ENCODE measurements at regions not wholly inside any gene's neighbourhood (a gene's known extent, or its start where the extent isn't known, plus 50 kb on each side); places are given as distances from the start of the nearest gene placed in this dataset.
A peak's percentile ranks its signal among the peaks of the same experiment; 100 is the strongest.

- peak; percentile 93 for ATAC-seq
- Histone ChIP-seq H2AFZ (ENCODE audit: low read length) (no peak overlapping the region), H4K20me1 (ENCODE audit: insufficient read depth, low read length) (no peaks in the 10 kb centered on the region), H3K36me3 (replicated peaks in 1 of 2; ENCODE audit: control insufficient read depth in 1 of 2, insufficient read depth in 2 of 2, low read length in 2 of 2) (no peaks in the 10 kb centered on the region), H3K79me2 (ENCODE audit: insufficient read depth, low read length) (no peaks in the 10 kb centered on the region), H3K4me3 (replicated peaks in 1 of 3; ENCODE audit: insufficient read depth in 1 of 3, low read depth in 2 of 3, low read length in 3 of 3) (peak overlapping the region; percentile 17 to 46 (median 35); a peak in 5 of 6 replicates), H3K9me3 (ENCODE audit: low read length) (no peaks in the 10 kb centered on the region), H3K4me1 (ENCODE audit: insufficient read depth, low read length) (peaks cover 65% of the 10 kb centered on the region), H3K27me3 (ENCODE audit: control insufficient read depth in 1 of 2, insufficient read depth in 2 of 2, low read length in 2 of 2) (no peaks in the 10 kb centered on the region), H3K9ac (ENCODE audit: insufficient read depth, low read depth, low read length) (peak overlapping the region; percentile 54), H3K4me2 (ENCODE audit: low read depth, low read length) (peak overlapping the region; percentile 82), H3K27ac (ENCODE audit: extremely low read length, insufficient read depth, low read length) (peak overlapping the region; percentile 91)
- WGBS (ENCODE audit: low lambda C conversion rate), result 0% methylated on average over 5 of the region's 5 CpGs
- FAIRE-seq, result peak; percentile 89
- ChIA-PET POLR2A (interaction anchor here (2.1 to 2.2 kb wide), 2 partner anchors 71 to 147 kb away, joined by 8 to 9 read pairs; partner anchors contain the start of gene NRIP1), CTCF (ENCODE audit: low intra/inter-chr PET ratio, low total read pairs) (no interaction called here)
- peak; percentile 97 for DNase-seq (ENCODE audit: low spot score)
- BruUV-seq (replicated peaks), result no TSS peak
- intact Hi-C loops (cut with micrococcal nuclease; ENCODE audit: unreplicated experiment) (loop anchor here (1.0 to 2.0 kb wide), 4 partner anchors 71 to 347 kb away; no protein-coding TSS in a partner anchor), in situ Hi-C loops (cut with HindIII; ENCODE audit: extremely low pct_ligation_motif_present, low pct_unique_long_range_greater_than_20kb) (loop anchor here (10.0 kb wide), 1 partner anchor 147 kb away; the partner anchor contains the start of gene NRIP1)
- TF ChIP-seq MTA1 (CRISPR knock-in tag; IDR thresholded peaks at IDR 0.05; ENCODE audit: borderline replicate concordance) (no peak), ZNF660 (CRISPR knock-in tag; IDR thresholded peaks at IDR 0.05; ENCODE audit: borderline replicate concordance, low read depth) (no peak), ZBTB49 (CRISPR knock-in tag; IDR thresholded peaks at IDR 0.05; ENCODE audit: borderline replicate concordance) (no peak), IKZF4 (CRISPR knock-in tag; IDR thresholded peaks at IDR 0.05; ENCODE audit: borderline replicate concordance, low read depth, not compliant biosample characterization) (no peak), ZSCAN20 (CRISPR knock-in tag; IDR thresholded peaks at IDR 0.05; ENCODE audit: borderline replicate concordance) (0 out of 2 replicates have a peak, but pooled peaks have one; percentile 68), ZNF576 (CRISPR knock-in tag; IDR thresholded peaks at IDR 0.05) (no peak), PAWR (CRISPR knock-in tag; IDR thresholded peaks at IDR 0.05; ENCODE audit: borderline replicate concordance) (no peak), ZFP36L1 (CRISPR knock-in tag; IDR thresholded peaks at IDR 0.05) (no peak), ZBTB1 (CRISPR knock-in tag; IDR thresholded peaks at IDR 0.05; ENCODE audit: borderline replicate concordance) (no peak), POLR2AphosphoS5 (IDR thresholded peaks at IDR 0.05; ENCODE audit: low read depth, low read length) (no peak), NFAT5 (CRISPR knock-in tag; IDR thresholded peaks at IDR 0.05) (no peak), ZNF496 (CRISPR knock-in tag; IDR thresholded peaks at IDR 0.05; ENCODE audit: insufficient replicate concordance) (no peak), SMYD3 (CRISPR knock-in tag; IDR thresholded peaks at IDR 0.05) (no peak)
Measured at GRCh38 chr21:15211491-15212133, 146.8 kb upstream of the NRIP1 start.
